ENCODE measurements at regions not wholly inside any gene's neighbourhood (a gene's known extent, or its start where the extent isn't known, plus 50 kb on each side); places are given as distances from the start of the nearest gene placed in this dataset.
A peak's percentile ranks its signal among the peaks of the same experiment; 100 is the strongest.

GRCh38 chr7:79912213-79912633 is 222.4 kb upstream of the GNAI1 start:
- Mint-ChIP-seq H3K4me1 (ENCODE audit: low read depth) (peaks cover 20% of the 10 kb centered on the region), H3K36me3 (ENCODE audit: insufficient read depth) (no peaks in the 10 kb centered on the region), H3K9me3 (peaks cover 12% of the 10 kb centered on the region), H3K27me3 (ENCODE audit: low read depth) (no peaks in the 10 kb centered on the region), H3K4me3 (no peak overlapping the region)
- peak in 1 of 2 donors; percentile 48 for ATAC-seq
- no peak for DNase-seq

GRCh38 chr7:79911420-79911819 is 223.2 kb upstream of the GNAI1 start:
- H3K36me3 Mint-ChIP-seq (ENCODE audit: insufficient read depth) = no peaks in the 10 kb centered on the region
- no peaks in the 10 kb centered on the region for H3K27me3 Mint-ChIP-seq (ENCODE audit: low read depth)
- DNase-seq = no peak
- peaks cover 20% of the 10 kb centered on the region for H3K4me1 Mint-ChIP-seq (ENCODE audit: low read depth)
- ATAC-seq = no peak
- H3K4me3 Mint-ChIP-seq = peak overlapping the region; percentile 29
- peaks cover 10% of the 10 kb centered on the region for H3K9me3 Mint-ChIP-seq

- H3K4me3 Mint-ChIP-seq = no peak overlapping the region
- H3K9me3 Mint-ChIP-seq = peaks cover 9% of the 10 kb centered on the region
- no peaks in the 10 kb centered on the region for H3K27me3 Mint-ChIP-seq (ENCODE audit: low read depth)
- peaks cover 14% of the 10 kb centered on the region for H3K4me1 Mint-ChIP-seq (ENCODE audit: low read depth)
- no peaks in the 10 kb centered on the region for H3K36me3 Mint-ChIP-seq (ENCODE audit: insufficient read depth)
- DNase-seq = no peak
- no peak for ATAC-seq
Measured at GRCh38 chr7:79909176-79909575, 225.5 kb upstream of the GNAI1 start.

- Mint-ChIP-seq H3K36me3 (ENCODE audit: insufficient read depth) (no peaks in the 10 kb centered on the region), H3K9me3 (peaks cover 15% of the 10 kb centered on the region), H3K27me3 (ENCODE audit: low read depth) (no peaks in the 10 kb centered on the region), H3K4me1 (ENCODE audit: low read depth) (no peaks in the 10 kb centered on the region), H3K4me3 (no peak overlapping the region)
- ATAC-seq (no peak), DNase-seq (no peak)
Measured at GRCh38 chr7:79897166-79897565, 237.5 kb upstream of the GNAI1 start.

- no peaks in the 10 kb centered on the region for H3K36me3 Mint-ChIP-seq (ENCODE audit: insufficient read depth)
- no peaks in the 10 kb centered on the region for H3K27me3 Mint-ChIP-seq (ENCODE audit: low read depth)
- no peak for ATAC-seq
- no peak for DNase-seq
- H3K4me3 Mint-ChIP-seq = no peak overlapping the region
- no peaks in the 10 kb centered on the region for H3K4me1 Mint-ChIP-seq (ENCODE audit: low read depth)
- H3K9me3 Mint-ChIP-seq = peaks cover 6% of the 10 kb centered on the region
Measured at GRCh38 chr7:79893991-79894390, 240.6 kb upstream of the GNAI1 start.

- H3K27me3 Mint-ChIP-seq (ENCODE audit: low read depth) = no peaks in the 10 kb centered on the region
- no peaks in the 10 kb centered on the region for H3K4me1 Mint-ChIP-seq (ENCODE audit: low read depth)
- H3K9me3 Mint-ChIP-seq = no peaks in the 10 kb centered on the region
- H3K36me3 Mint-ChIP-seq (ENCODE audit: insufficient read depth) = no peaks in the 10 kb centered on the region
- no peak for DNase-seq
- no peak for ATAC-seq
- no peak overlapping the region for H3K4me3 Mint-ChIP-seq
Measured at GRCh38 chr7:79882922-79883321, 251.7 kb upstream of the GNAI1 start.

GRCh38 chr7:79880312-79880711 is 254.3 kb upstream of the GNAI1 start:
- no peaks in the 10 kb centered on the region for H3K27me3 Mint-ChIP-seq (ENCODE audit: low read depth)
- no peaks in the 10 kb centered on the region for H3K36me3 Mint-ChIP-seq (ENCODE audit: insufficient read depth)
- H3K9me3 Mint-ChIP-seq = no peaks in the 10 kb centered on the region
- DNase-seq (no peak), ATAC-seq (no peak)
- no peak overlapping the region for H3K4me3 Mint-ChIP-seq
- no peaks in the 10 kb centered on the region for H3K4me1 Mint-ChIP-seq (ENCODE audit: low read depth)

GRCh38 chr7:79877874-79878465 is 256.7 kb upstream of the GNAI1 start:
- DNase-seq (no peak), ATAC-seq (no peak)
- Mint-ChIP-seq H3K4me3 (no peak overlapping the region), H3K4me1 (ENCODE audit: low read depth) (no peaks in the 10 kb centered on the region), H3K36me3 (ENCODE audit: insufficient read depth) (no peaks in the 10 kb centered on the region), H3K9me3 (no peaks in the 10 kb centered on the region), H3K27me3 (ENCODE audit: low read depth) (no peaks in the 10 kb centered on the region)

- H3K27me3 Mint-ChIP-seq (ENCODE audit: low read depth) = no peaks in the 10 kb centered on the region
Measured at GRCh38 chr7:79876848-79877252, 257.8 kb upstream of the GNAI1 start.

GRCh38 chr7:79874797-79875196 is 259.8 kb upstream of the GNAI1 start:
- Mint-ChIP-seq H3K9me3 (peaks cover 3% of the 10 kb centered on the region), H3K27me3 (ENCODE audit: low read depth) (no peaks in the 10 kb centered on the region), H3K36me3 (ENCODE audit: insufficient read depth) (no peaks in the 10 kb centered on the region), H3K4me1 (ENCODE audit: low read depth) (no peaks in the 10 kb centered on the region), H3K4me3 (no peak overlapping the region)
- ATAC-seq (no peak), DNase-seq (no peak)

More at GRCh38 chr7:79876848-79877252, 257.8 kb upstream of the GNAI1 start:
- Mint-ChIP-seq H3K36me3 (ENCODE audit: insufficient read depth) (no peaks in the 10 kb centered on the region), H3K4me3 (no peak overlapping the region), H3K4me1 (ENCODE audit: low read depth) (no peaks in the 10 kb centered on the region), H3K9me3 (no peaks in the 10 kb centered on the region)
- ATAC-seq = no peak
- DNase-seq = no peak

GRCh38 chr7:79872176-79872575 is 262.5 kb upstream of the GNAI1 start:
- H3K36me3 Mint-ChIP-seq (ENCODE audit: insufficient read depth) = no peaks in the 10 kb centered on the region
- DNase-seq (no peak), ATAC-seq (no peak)
- H3K9me3 Mint-ChIP-seq = peaks cover 7% of the 10 kb centered on the region
- H3K4me3 Mint-ChIP-seq = no peak overlapping the region
- H3K4me1 Mint-ChIP-seq (ENCODE audit: low read depth) = no peaks in the 10 kb centered on the region
- no peaks in the 10 kb centered on the region for H3K27me3 Mint-ChIP-seq (ENCODE audit: low read depth)

- H3K4me3 Mint-ChIP-seq = no peak overlapping the region
- H3K4me1 Mint-ChIP-seq (ENCODE audit: low read depth) = no peaks in the 10 kb centered on the region
- H3K36me3 Mint-ChIP-seq (ENCODE audit: insufficient read depth) = no peaks in the 10 kb centered on the region
- ATAC-seq (no peak), DNase-seq (no peak)
- peaks cover 7% of the 10 kb centered on the region for H3K9me3 Mint-ChIP-seq
- no peaks in the 10 kb centered on the region for H3K27me3 Mint-ChIP-seq (ENCODE audit: low read depth)
Measured at GRCh38 chr7:79868010-79868409, 266.6 kb upstream of the GNAI1 start.

- no peaks in the 10 kb centered on the region for H3K36me3 Mint-ChIP-seq (ENCODE audit: insufficient read depth)
- DNase-seq = no peak
- H3K4me3 Mint-ChIP-seq = no peak overlapping the region
- H3K4me1 Mint-ChIP-seq (ENCODE audit: low read depth) = no peaks in the 10 kb centered on the region
- no peak for ATAC-seq
- peaks cover 6% of the 10 kb centered on the region for H3K9me3 Mint-ChIP-seq
- H3K27me3 Mint-ChIP-seq (ENCODE audit: low read depth) = no peaks in the 10 kb centered on the region
Measured at GRCh38 chr7:79862447-79863210, 272.0 kb upstream of the GNAI1 start.

- Mint-ChIP-seq H3K36me3 (ENCODE audit: insufficient read depth) (no peaks in the 10 kb centered on the region), H3K4me3 (no peak overlapping the region), H3K4me1 (ENCODE audit: low read depth) (no peaks in the 10 kb centered on the region), H3K9me3 (peaks cover 23% of the 10 kb centered on the region), H3K27me3 (ENCODE audit: low read depth) (no peaks in the 10 kb centered on the region)
- ATAC-seq (no peak), DNase-seq (no peak)
Measured at GRCh38 chr7:79855172-79855571, 279.5 kb upstream of the GNAI1 start.

- H3K36me3 Mint-ChIP-seq (ENCODE audit: insufficient read depth) = no peaks in the 10 kb centered on the region
- no peaks in the 10 kb centered on the region for H3K27me3 Mint-ChIP-seq (ENCODE audit: low read depth)
- H3K4me3 Mint-ChIP-seq = no peak overlapping the region
- DNase-seq (no peak), ATAC-seq (no peak)
- no peaks in the 10 kb centered on the region for H3K4me1 Mint-ChIP-seq (ENCODE audit: low read depth)
- H3K9me3 Mint-ChIP-seq = peaks cover 23% of the 10 kb centered on the region
Measured at GRCh38 chr7:79854621-79855020, 280.0 kb upstream of the GNAI1 start.
